H9 (cell line): ENCODE measurements at regions not wholly inside any gene's neighbourhood (a gene's known extent, or its start where the extent isn't known, plus 50 kb on each side); places are given as distances from the start of the nearest gene placed in this dataset.

Experiments used
- DNase-seq: peaks from one replicate; pipeline ENCODE4 v3.0.0-alpha.2; 2017
- H2AFZ ChIP-seq: one replicate; pipeline ENCODE4 v1.6.1; 2013; ENCODE audit warnings: mild to moderate bottlenecking, low read length, control low read depth, moderate library complexity
- H2AK5ac ChIP-seq: 2 replicates; pipeline ENCODE4 v1.6.1; 2013; ENCODE audit warnings: low read length, control low read depth, mixed read lengths; ENCODE audit not compliant: insufficient read length
- H2BK120ac ChIP-seq: one replicate; pipeline ENCODE4 v1.6.1; 2013; ENCODE audit warnings: low read depth, mild to moderate bottlenecking, low read length, control low read depth, inconsistent platforms; ENCODE audit not compliant: poor library complexity, severe bottlenecking
- H2BK12ac ChIP-seq: 2 replicates; pipeline ENCODE4 v1.6.1; 2013; ENCODE audit warnings: low read length, control low read depth, mixed read lengths, low read depth; ENCODE audit not compliant: insufficient read length
- H2BK15ac ChIP-seq: 2 replicates; pipeline ENCODE4 v1.6.1; 2013; ENCODE audit warnings: low read depth, low read length, control low read depth
- H2BK20ac ChIP-seq: one replicate; pipeline ENCODE4 v1.6.1; 2013; ENCODE audit warnings: low read depth, mild to moderate bottlenecking, low read length, control low read depth, inconsistent platforms; ENCODE audit not compliant: poor library complexity, severe bottlenecking
- H2BK5ac ChIP-seq: 2 replicates; pipeline ENCODE4 v1.6.1; 2013; ENCODE audit warnings: low read length, control low read depth, mixed read lengths; ENCODE audit not compliant: insufficient read length
- H3K14ac ChIP-seq: 2 replicates; pipeline ENCODE4 v1.6.1; 2013; ENCODE audit warnings: low read length, control low read depth; ENCODE audit not compliant: insufficient read depth
- H3K18ac ChIP-seq: 2 replicates; pipeline ENCODE4 v1.6.1; 2013; ENCODE audit warnings: low read depth, mild to moderate bottlenecking, mixed read lengths, low read length, control low read depth; ENCODE audit not compliant: insufficient read length
- H3K23ac ChIP-seq: 2 replicates; pipeline ENCODE4 v1.6.1; 2013; ENCODE audit warnings: low read length, control low read depth, mixed read lengths, low read depth; ENCODE audit not compliant: insufficient read length
- H3K23me2 ChIP-seq: 2 replicates; pipeline ENCODE4 v1.6.1; 2013; ENCODE audit warnings: low read depth, mild to moderate bottlenecking, mixed read lengths, low read length, control low read depth; ENCODE audit not compliant: insufficient read length, poor library complexity, severe bottlenecking
- H3K27ac ChIP-seq: 2 replicates; pipeline ENCODE4 v1.5.1; 2013; ENCODE audit warnings: low read length, control low read depth, mixed read lengths, low read depth; ENCODE audit not compliant: insufficient read length
- H3K27me3 ChIP-seq: 2 replicates; pipeline ENCODE4 v1.6.1; 2013; ENCODE audit warnings: low read length, control low read depth, inconsistent platforms; ENCODE audit not compliant: insufficient read depth
- H3K4ac ChIP-seq: 2 replicates; pipeline ENCODE4 v1.6.1; 2013; ENCODE audit warnings: low read depth, mild to moderate bottlenecking, control low read depth, inconsistent platforms, low read length, moderate library complexity
- H3K4me1 ChIP-seq: 2 replicates; pipeline ENCODE4 v1.6.1; 2013; ENCODE audit warnings: low read length, control low read depth, inconsistent platforms; ENCODE audit not compliant: insufficient read depth
- H3K4me2 ChIP-seq: 2 replicates; pipeline ENCODE4 v1.6.1; 2013; ENCODE audit warnings: low read length, control low read depth, mixed read lengths; ENCODE audit not compliant: insufficient read length, insufficient read depth
- H3K56ac ChIP-seq: 2 replicates; pipeline ENCODE4 v1.6.1; 2013; ENCODE audit warnings: low read depth, mild to moderate bottlenecking, mixed read lengths, low read length, control low read depth; ENCODE audit not compliant: insufficient read length
- H3K79me1 ChIP-seq: 2 replicates; pipeline ENCODE4 v1.6.1; 2013; ENCODE audit warnings: low read depth, mild to moderate bottlenecking, moderate library complexity, low read length, control low read depth, inconsistent platforms; ENCODE audit not compliant: insufficient read depth, poor library complexity, severe bottlenecking
- H3K79me2 ChIP-seq: 2 replicates; pipeline ENCODE4 v1.6.1; 2013; ENCODE audit warnings: low read length, control low read depth, inconsistent platforms; ENCODE audit not compliant: insufficient read depth
- H3K9ac ChIP-seq: 2 replicates; pipeline ENCODE4 v1.6.1; 2013; ENCODE audit warnings: low read length, control low read depth, mixed read lengths; ENCODE audit not compliant: insufficient read length; ENCODE audit errors: extremely low read depth
- H3K9me3 ChIP-seq: one replicate; pipeline ENCODE4 v1.6.1; 2013; ENCODE audit warnings: low read depth, low read length, inconsistent platforms; ENCODE audit not compliant: control insufficient read depth
- H3T11ph ChIP-seq: one replicate; pipeline ENCODE4 v1.6.1; 2013; ENCODE audit warnings: mild to moderate bottlenecking, low read length, control low read depth, inconsistent platforms
- H4K20me1 ChIP-seq: one replicate; pipeline ENCODE4 v1.6.1; 2013; ENCODE audit not compliant: control insufficient read depth, insufficient read length, insufficient read depth
- H4K5ac ChIP-seq: 2 replicates; pipeline ENCODE4 v1.6.1; 2013; ENCODE audit warnings: low read depth, mild to moderate bottlenecking, mixed read lengths, low read length, control low read depth; ENCODE audit not compliant: insufficient read length
- H4K8ac ChIP-seq: replicated peaks from 2 replicates; pipeline ENCODE4 v1.6.1; 2013; ENCODE audit warnings: low read length, control low read depth, mixed read lengths, low read depth; ENCODE audit not compliant: insufficient read length
- H4K91ac ChIP-seq: 2 replicates; pipeline ENCODE4 v1.6.1; 2013; ENCODE audit warnings: low read depth, mild to moderate bottlenecking, moderate library complexity, mixed read lengths, low read length, control low read depth; ENCODE audit not compliant: insufficient read length
- H3K27ac Mint-ChIP-seq, 3 experiments: 2 replicates in 2 of 3; 3 replicates in 1 of 3; pipeline ENCODE4 v1.8.0; 2020 to 2021; ENCODE audit warnings: mixed read lengths in 3 of 3, mild to moderate bottlenecking in 1 of 3, moderate library complexity in 1 of 3
- H3K27me3 Mint-ChIP-seq: 2 replicates; pipeline ENCODE4 v1.8.0; 2021; ENCODE audit warnings: low read depth, mild to moderate bottlenecking, moderate library complexity, mixed read lengths
- H3K36me3 Mint-ChIP-seq, 3 experiments: 2 replicates in 2 of 3; 3 replicates in 1 of 3; pipeline ENCODE4 v1.8.0; 2020 to 2021; ENCODE audit warnings: low read depth in 3 of 3, mixed read lengths in 3 of 3; ENCODE audit not compliant: insufficient read depth in 1 of 3
- H3K4me1 Mint-ChIP-seq, 2 experiments: 2 replicates each; pipeline ENCODE4 v1.8.0; 2020; ENCODE audit warnings: mixed read lengths in 2 of 2
- H3K4me3 Mint-ChIP-seq, 2 experiments: 2 replicates in 1 of 2; 3 replicates in 1 of 2; pipeline ENCODE4 v1.8.0; 2020 to 2021; ENCODE audit warnings: mild to moderate bottlenecking in 2 of 2, mixed read lengths in 2 of 2, moderate library complexity in 1 of 2
- H3K9me3 Mint-ChIP-seq, 2 experiments: 2 replicates in 1 of 2; 3 replicates in 1 of 2; pipeline ENCODE4 v1.8.0; 2020; ENCODE audit warnings: mild to moderate bottlenecking in 2 of 2, mixed read lengths in 2 of 2, moderate library complexity in 1 of 2
- CTCF ChIP-seq: fragments of 200-600 bp; sonication (generic); conservative IDR thresholded peaks from 3 replicates; pipeline ENCODE4 v1.8.0; 2021; ENCODE audit warnings: antibody characterized with exemption, mild to moderate bottlenecking
- WGBS: extraction: QIAGEN DNeasy Blood & Tissue Kit; methylation state at CpG from one replicate; pipeline ENCODE4 v1.1.7; 2013; ENCODE audit warnings: missing lambda C conversion rate, low lambda C conversion rate, mixed read lengths; ENCODE audit not compliant: insufficient read length; ENCODE audit errors: extremely low coverage; 5-methylcytosine and 5-hydroxymethylcytosine counted together

GRCh38 chr2:126824663-126825062, 74.0 kb upstream of the TEX51 start:
- no peak overlapping the region for H2BK20ac ChIP-seq
- no peak overlapping the region for H3T11ph ChIP-seq
- DNase-seq: no peak
- H3K4me2 ChIP-seq: no peak overlapping the region
- H3K56ac ChIP-seq: no peak overlapping the region
- Mint-ChIP-seq H3K9me3 (no peaks in the 10 kb centered on the region), H3K27ac (no peak overlapping the region), H3K27me3 (peaks cover 13% of the 10 kb centered on the region), H3K4me1 (peaks cover 5 to 13% of the 10 kb centered on the region in 2 experiments), H3K4me3 (no peak overlapping the region), H3K36me3 (no peaks in the 10 kb centered on the region)
- H3K14ac ChIP-seq: no peak overlapping the region
- no CpG with 5 or more reads among the region's 6 CpGs for WGBS
- H2BK120ac ChIP-seq: no peak overlapping the region
- no peak overlapping the region for H3K4ac ChIP-seq
- H3K23me2 ChIP-seq: no peaks in the 10 kb centered on the region
- H2BK12ac ChIP-seq: no peak overlapping the region
- H3K79me1 ChIP-seq: no peaks in the 10 kb centered on the region
- no peak overlapping the region for H3K9ac ChIP-seq
- no peak overlapping the region for H3K27ac ChIP-seq
- no peak overlapping the region for H4K8ac ChIP-seq
- H2BK15ac ChIP-seq: no peak overlapping the region
- no peak overlapping the region for H2AFZ ChIP-seq
- H4K20me1 ChIP-seq: no peaks in the 10 kb centered on the region
- H3K9me3 ChIP-seq: no peaks in the 10 kb centered on the region
- no peaks in the 10 kb centered on the region; the same call in 1 of the 2 replicates for H3K4me1 ChIP-seq
- H4K91ac ChIP-seq: no peak overlapping the region
- H3K27me3 ChIP-seq: no peaks in the 10 kb centered on the region
- H3K18ac ChIP-seq: no peak overlapping the region
- H3K79me2 ChIP-seq: no peaks in the 10 kb centered on the region
- H2AK5ac ChIP-seq: no peak overlapping the region
- H2BK5ac ChIP-seq: no peak overlapping the region
- TF ChIP-seq CTCF: no peak
- H3K23ac ChIP-seq: no peak overlapping the region
- H4K5ac ChIP-seq: no peak overlapping the region
